DND-41 (cell line): ENCODE measurements at regions not wholly inside any gene's neighbourhood (a gene's known extent, or its start where the extent isn't known, plus 50 kb on each side); places are given as distances from the start of the nearest gene placed in this dataset.

Source experiments
- ATAC-seq: fragments of 200-7000 bp; cut with Tn5 transposase; 3 replicates; pipeline ENCODE4 v1.9.1; 2021; ENCODE audit warnings: low read depth; ENCODE audit not compliant: insufficient read depth
- DNase-seq: peaks from one replicate; pipeline ENCODE4 v3.0.0-alpha.2; 2020
- H2AFZ ChIP-seq: 2 replicates; pipeline ENCODE4 v1.6.0; 2012; ENCODE audit warnings: low read depth, low read length
- H3K27ac ChIP-seq: 2 replicates; pipeline ENCODE4 v1.5.1; 2012; ENCODE audit warnings: low read length, inconsistent platforms
- H3K27me3 ChIP-seq: fragments of 200-600 bp; sonication (generic); 2 replicates; pipeline ENCODE4 v1.6.0; 2012; ENCODE audit warnings: low read length, mild to moderate bottlenecking, inconsistent platforms; ENCODE audit not compliant: insufficient read depth, poor library complexity
- H3K36me3 ChIP-seq: 2 replicates; pipeline ENCODE4 v1.5.1; 2012; ENCODE audit warnings: low read length, inconsistent platforms; ENCODE audit not compliant: insufficient read depth
- H3K4me1 ChIP-seq: 2 replicates; pipeline ENCODE4 v1.5.1; 2012; ENCODE audit warnings: mild to moderate bottlenecking, low read length; ENCODE audit not compliant: insufficient read depth
- H3K4me2 ChIP-seq: 2 replicates; pipeline ENCODE4 v1.6.0; 2012; ENCODE audit warnings: mild to moderate bottlenecking, moderate library complexity, low read length, inconsistent platforms; ENCODE audit not compliant: insufficient read depth
- H3K4me3 ChIP-seq, 2 experiments: fragments of 200-600 bp in 1 of 2; shearing (Covaris generic) in 1 of 2; 2 replicates each; pipeline ENCODE4 v1.5.1; 2012 to 2016; ENCODE audit warnings: inconsistent platforms in 2 of 2, low read length in 2 of 2, mild to moderate bottlenecking in 2 of 2, low read depth in 1 of 2, moderate library complexity in 1 of 2
- H3K79me2 ChIP-seq: 2 replicates; pipeline ENCODE4 v1.6.0; 2012; ENCODE audit warnings: low read length, inconsistent platforms; ENCODE audit not compliant: insufficient read depth
- H3K9ac ChIP-seq: 2 replicates; pipeline ENCODE4 v1.6.0; 2012; ENCODE audit warnings: low read depth, mild to moderate bottlenecking, inconsistent platforms, low read length, moderate library complexity
- H3K9me3 ChIP-seq: 2 replicates; pipeline ENCODE4 v1.5.1; 2012; ENCODE audit warnings: low read length, moderate library complexity, mild to moderate bottlenecking, inconsistent platforms; ENCODE audit not compliant: insufficient read depth, severe bottlenecking
- H4K20me1 ChIP-seq: 2 replicates; pipeline ENCODE4 v1.6.0; 2012; ENCODE audit warnings: low read length; ENCODE audit not compliant: insufficient read depth
- EZH2 ChIP-seq: IDR thresholded peaks from 3 replicates; pipeline ENCODE4 v1.6.1; 2012; ENCODE audit warnings: borderline replicate concordance, low read depth, mild to moderate bottlenecking, moderate library complexity, low read length, inconsistent platforms; ENCODE audit not compliant: severe bottlenecking
- TF ChIP-seq, protein P1 (sequence below): IDR thresholded peaks from 2 replicates; pipeline ENCODE4 v1.5.1; 2012; ENCODE audit warnings: borderline replicate concordance, low read length, moderate library complexity, mild to moderate bottlenecking; ENCODE audit not compliant: poor library complexity, severe bottlenecking; ENCODE audit errors: extremely low read depth

DNA sequence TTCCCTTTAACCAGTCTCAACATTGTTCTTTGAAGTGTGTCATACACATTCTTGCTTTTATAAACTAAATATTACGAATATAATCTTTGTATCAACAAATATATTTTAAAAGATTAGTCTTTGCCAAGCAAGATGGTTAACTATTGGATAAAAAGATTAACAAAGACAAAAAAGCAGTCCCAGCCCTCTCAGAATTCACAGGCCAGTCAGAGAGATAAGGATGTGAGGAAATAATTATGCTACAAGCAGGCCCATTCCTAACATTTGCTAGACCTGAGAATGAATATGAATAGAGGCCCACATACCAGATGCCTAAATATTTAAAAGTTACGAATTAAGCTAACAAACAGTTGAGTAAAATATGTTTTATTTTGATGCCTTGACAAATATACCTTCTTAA, 457.7 kb downstream of the CETN3 start:
- Histone ChIP-seq H3K27ac (no peak overlapping the region), H3K27me3 (no peaks in the 10 kb centered on the region), H3K4me3 (no peak overlapping the region), H3K36me3 (no peaks in the 10 kb centered on the region), H3K4me2 (no peak overlapping the region), H3K9me3 (no peaks in the 10 kb centered on the region), H3K9ac (no peak overlapping the region), H4K20me1 (no peaks in the 10 kb centered on the region), H2AFZ (no peak overlapping the region), H3K4me1 (no peaks in the 10 kb centered on the region), H3K79me2 (no peaks in the 10 kb centered on the region)
- DNase-seq (no peak), ATAC-seq (no peak)
- TF ChIP-seq, protein P1, sequence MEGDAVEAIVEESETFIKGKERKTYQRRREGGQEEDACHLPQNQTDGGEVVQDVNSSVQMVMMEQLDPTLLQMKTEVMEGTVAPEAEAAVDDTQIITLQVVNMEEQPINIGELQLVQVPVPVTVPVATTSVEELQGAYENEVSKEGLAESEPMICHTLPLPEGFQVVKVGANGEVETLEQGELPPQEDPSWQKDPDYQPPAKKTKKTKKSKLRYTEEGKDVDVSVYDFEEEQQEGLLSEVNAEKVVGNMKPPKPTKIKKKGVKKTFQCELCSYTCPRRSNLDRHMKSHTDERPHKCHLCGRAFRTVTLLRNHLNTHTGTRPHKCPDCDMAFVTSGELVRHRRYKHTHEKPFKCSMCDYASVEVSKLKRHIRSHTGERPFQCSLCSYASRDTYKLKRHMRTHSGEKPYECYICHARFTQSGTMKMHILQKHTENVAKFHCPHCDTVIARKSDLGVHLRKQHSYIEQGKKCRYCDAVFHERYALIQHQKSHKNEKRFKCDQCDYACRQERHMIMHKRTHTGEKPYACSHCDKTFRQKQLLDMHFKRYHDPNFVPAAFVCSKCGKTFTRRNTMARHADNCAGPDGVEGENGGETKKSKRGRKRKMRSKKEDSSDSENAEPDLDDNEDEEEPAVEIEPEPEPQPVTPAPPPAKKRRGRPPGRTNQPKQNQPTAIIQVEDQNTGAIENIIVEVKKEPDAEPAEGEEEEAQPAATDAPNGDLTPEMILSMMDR, result no peak
- TF ChIP-seq EZH2, result no peak

DNA sequence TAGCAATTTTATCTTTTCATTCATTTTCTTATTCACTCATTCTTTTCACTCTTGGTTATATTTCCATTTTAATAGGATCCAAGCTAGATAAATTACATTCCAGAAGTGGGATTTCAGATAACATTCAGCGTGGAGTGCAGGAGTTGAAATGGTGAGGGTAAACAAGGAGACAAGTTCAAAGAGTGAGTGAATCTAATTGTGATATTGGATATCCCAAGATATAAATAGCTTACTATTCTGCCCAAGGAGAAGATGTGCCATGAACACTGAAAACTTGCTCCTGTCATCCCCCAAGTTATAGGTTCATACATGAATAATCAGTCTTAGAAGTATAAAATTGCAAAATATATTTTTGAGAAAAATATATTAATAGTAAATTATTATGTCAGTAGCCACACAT, 459.3 kb downstream of the CETN3 start:
- Histone ChIP-seq H3K27ac (no peak overlapping the region), H3K79me2 (no peaks in the 10 kb centered on the region), H3K4me2 (no peak overlapping the region), H2AFZ (no peak overlapping the region), H4K20me1 (no peaks in the 10 kb centered on the region), H3K4me3 (no peak overlapping the region), H3K9ac (no peak overlapping the region), H3K36me3 (no peaks in the 10 kb centered on the region), H3K4me1 (no peaks in the 10 kb centered on the region), H3K9me3 (no peaks in the 10 kb centered on the region), H3K27me3 (no peaks in the 10 kb centered on the region)
- TF ChIP-seq, protein P1, result no peak
- TF ChIP-seq EZH2, result no peak
- no peak for ATAC-seq
- no peak for DNase-seq

DNA sequence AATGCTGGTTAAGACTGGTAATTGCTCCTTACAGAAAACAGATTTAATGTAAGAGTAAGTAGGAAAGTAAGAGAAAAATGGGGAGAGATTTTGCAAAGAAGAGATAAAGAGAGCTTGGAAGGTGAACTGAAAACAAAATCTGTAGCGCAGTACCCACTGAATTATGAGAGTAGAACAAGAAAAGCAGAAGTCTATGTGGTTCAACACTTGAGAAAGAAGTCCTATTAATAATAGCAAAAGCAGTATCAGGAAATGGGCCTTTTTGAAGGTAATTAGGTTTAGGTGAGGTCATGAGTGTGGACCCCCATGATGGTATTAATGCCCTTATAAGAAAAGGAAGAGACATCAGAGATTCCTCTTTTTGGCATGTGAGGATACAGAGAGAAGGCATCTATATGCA, 460.6 kb downstream of the CETN3 start:
- H3K9ac ChIP-seq, result no peak overlapping the region
- H3K4me3 ChIP-seq, result no peak overlapping the region
- H3K4me2 ChIP-seq, result no peak overlapping the region
- H3K27ac ChIP-seq, result no peak overlapping the region
- H3K4me1 ChIP-seq, result no peaks in the 10 kb centered on the region
- H3K9me3 ChIP-seq, result no peaks in the 10 kb centered on the region
- TF ChIP-seq, protein P1, result no peak
- TF ChIP-seq EZH2, result no peak
- H2AFZ ChIP-seq, result no peak overlapping the region
- H3K79me2 ChIP-seq, result no peaks in the 10 kb centered on the region
- DNase-seq (no peak), ATAC-seq (no peak)
- H4K20me1 ChIP-seq, result no peaks in the 10 kb centered on the region
- no peaks in the 10 kb centered on the region for H3K27me3 ChIP-seq
- no peaks in the 10 kb centered on the region for H3K36me3 ChIP-seq

DNA sequence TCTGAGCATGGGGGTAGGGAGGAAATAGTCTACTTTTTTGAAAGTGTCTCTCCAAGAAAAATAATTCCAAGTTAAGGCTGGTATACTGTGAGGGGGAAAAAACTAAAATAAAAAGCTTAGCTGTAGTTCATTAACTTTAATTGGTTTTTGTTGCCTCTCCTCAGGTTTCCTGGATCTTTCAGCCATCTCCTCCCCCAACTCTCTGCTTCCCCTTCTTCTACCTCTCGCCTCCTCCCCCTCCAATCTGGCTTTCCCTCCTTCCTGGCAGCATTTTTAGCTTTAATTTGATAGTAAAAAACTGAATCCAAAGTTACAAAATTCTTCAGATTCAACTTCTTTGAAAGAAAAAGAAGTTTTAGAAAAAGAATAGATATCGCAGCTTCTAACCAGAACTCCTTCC, 462.6 kb downstream of the CETN3 start:
- ATAC-seq (no peak), DNase-seq (no peak)
- Histone ChIP-seq H3K4me1 (no peaks in the 10 kb centered on the region), H4K20me1 (no peaks in the 10 kb centered on the region), H3K4me2 (no peak overlapping the region), H3K4me3 (no peak overlapping the region), H3K36me3 (no peaks in the 10 kb centered on the region), H3K27ac (no peak overlapping the region), H3K27me3 (no peaks in the 10 kb centered on the region), H3K79me2 (no peaks in the 10 kb centered on the region), H2AFZ (no peak overlapping the region), H3K9ac (no peak overlapping the region), H3K9me3 (no peaks in the 10 kb centered on the region)
- TF ChIP-seq EZH2, result no peak
- TF ChIP-seq, protein P1, result no peak
